H9 (cell line): ENCODE measurements at regions not wholly inside any gene's neighbourhood (a gene's known extent, or its start where the extent isn't known, plus 50 kb on each side); places are given as distances from the start of the nearest gene placed in this dataset.

ENCODE experiments used
- DNase-seq: peaks from one replicate; pipeline ENCODE4 v3.0.0-alpha.2; 2017
- H2AFZ ChIP-seq: one replicate; pipeline ENCODE4 v1.6.1; 2013; ENCODE audit warnings: mild to moderate bottlenecking, low read length, control low read depth, moderate library complexity
- H2AK5ac ChIP-seq: 2 replicates; pipeline ENCODE4 v1.6.1; 2013; ENCODE audit warnings: low read length, control low read depth, mixed read lengths; ENCODE audit not compliant: insufficient read length
- H2BK120ac ChIP-seq: one replicate; pipeline ENCODE4 v1.6.1; 2013; ENCODE audit warnings: low read depth, mild to moderate bottlenecking, low read length, control low read depth, inconsistent platforms; ENCODE audit not compliant: poor library complexity, severe bottlenecking
- H2BK12ac ChIP-seq: 2 replicates; pipeline ENCODE4 v1.6.1; 2013; ENCODE audit warnings: low read length, control low read depth, mixed read lengths, low read depth; ENCODE audit not compliant: insufficient read length
- H2BK15ac ChIP-seq: 2 replicates; pipeline ENCODE4 v1.6.1; 2013; ENCODE audit warnings: low read depth, low read length, control low read depth
- H2BK20ac ChIP-seq: one replicate; pipeline ENCODE4 v1.6.1; 2013; ENCODE audit warnings: low read depth, mild to moderate bottlenecking, low read length, control low read depth, inconsistent platforms; ENCODE audit not compliant: poor library complexity, severe bottlenecking
- H2BK5ac ChIP-seq: 2 replicates; pipeline ENCODE4 v1.6.1; 2013; ENCODE audit warnings: low read length, control low read depth, mixed read lengths; ENCODE audit not compliant: insufficient read length
- H3K14ac ChIP-seq: 2 replicates; pipeline ENCODE4 v1.6.1; 2013; ENCODE audit warnings: low read length, control low read depth; ENCODE audit not compliant: insufficient read depth
- H3K18ac ChIP-seq: 2 replicates; pipeline ENCODE4 v1.6.1; 2013; ENCODE audit warnings: low read depth, mild to moderate bottlenecking, mixed read lengths, low read length, control low read depth; ENCODE audit not compliant: insufficient read length
- H3K23ac ChIP-seq: 2 replicates; pipeline ENCODE4 v1.6.1; 2013; ENCODE audit warnings: low read length, control low read depth, mixed read lengths, low read depth; ENCODE audit not compliant: insufficient read length
- H3K23me2 ChIP-seq: 2 replicates; pipeline ENCODE4 v1.6.1; 2013; ENCODE audit warnings: low read depth, mild to moderate bottlenecking, mixed read lengths, low read length, control low read depth; ENCODE audit not compliant: insufficient read length, poor library complexity, severe bottlenecking
- H3K27ac ChIP-seq: 2 replicates; pipeline ENCODE4 v1.5.1; 2013; ENCODE audit warnings: low read length, control low read depth, mixed read lengths, low read depth; ENCODE audit not compliant: insufficient read length
- H3K27me3 ChIP-seq: 2 replicates; pipeline ENCODE4 v1.6.1; 2013; ENCODE audit warnings: low read length, control low read depth, inconsistent platforms; ENCODE audit not compliant: insufficient read depth
- H3K4ac ChIP-seq: 2 replicates; pipeline ENCODE4 v1.6.1; 2013; ENCODE audit warnings: low read depth, mild to moderate bottlenecking, control low read depth, inconsistent platforms, low read length, moderate library complexity
- H3K4me1 ChIP-seq: 2 replicates; pipeline ENCODE4 v1.6.1; 2013; ENCODE audit warnings: low read length, control low read depth, inconsistent platforms; ENCODE audit not compliant: insufficient read depth
- H3K4me2 ChIP-seq: 2 replicates; pipeline ENCODE4 v1.6.1; 2013; ENCODE audit warnings: low read length, control low read depth, mixed read lengths; ENCODE audit not compliant: insufficient read length, insufficient read depth
- H3K56ac ChIP-seq: 2 replicates; pipeline ENCODE4 v1.6.1; 2013; ENCODE audit warnings: low read depth, mild to moderate bottlenecking, mixed read lengths, low read length, control low read depth; ENCODE audit not compliant: insufficient read length
- H3K79me1 ChIP-seq: 2 replicates; pipeline ENCODE4 v1.6.1; 2013; ENCODE audit warnings: low read depth, mild to moderate bottlenecking, moderate library complexity, low read length, control low read depth, inconsistent platforms; ENCODE audit not compliant: insufficient read depth, poor library complexity, severe bottlenecking
- H3K79me2 ChIP-seq: 2 replicates; pipeline ENCODE4 v1.6.1; 2013; ENCODE audit warnings: low read length, control low read depth, inconsistent platforms; ENCODE audit not compliant: insufficient read depth
- H3K9ac ChIP-seq: 2 replicates; pipeline ENCODE4 v1.6.1; 2013; ENCODE audit warnings: low read length, control low read depth, mixed read lengths; ENCODE audit not compliant: insufficient read length; ENCODE audit errors: extremely low read depth
- H3K9me3 ChIP-seq: one replicate; pipeline ENCODE4 v1.6.1; 2013; ENCODE audit warnings: low read depth, low read length, inconsistent platforms; ENCODE audit not compliant: control insufficient read depth
- H3T11ph ChIP-seq: one replicate; pipeline ENCODE4 v1.6.1; 2013; ENCODE audit warnings: mild to moderate bottlenecking, low read length, control low read depth, inconsistent platforms
- H4K20me1 ChIP-seq: one replicate; pipeline ENCODE4 v1.6.1; 2013; ENCODE audit not compliant: control insufficient read depth, insufficient read length, insufficient read depth
- H4K5ac ChIP-seq: 2 replicates; pipeline ENCODE4 v1.6.1; 2013; ENCODE audit warnings: low read depth, mild to moderate bottlenecking, mixed read lengths, low read length, control low read depth; ENCODE audit not compliant: insufficient read length
- H4K8ac ChIP-seq: replicated peaks from 2 replicates; pipeline ENCODE4 v1.6.1; 2013; ENCODE audit warnings: low read length, control low read depth, mixed read lengths, low read depth; ENCODE audit not compliant: insufficient read length
- H4K91ac ChIP-seq: 2 replicates; pipeline ENCODE4 v1.6.1; 2013; ENCODE audit warnings: low read depth, mild to moderate bottlenecking, moderate library complexity, mixed read lengths, low read length, control low read depth; ENCODE audit not compliant: insufficient read length
- H3K27ac Mint-ChIP-seq, 3 experiments: 2 replicates in 2 of 3; 3 replicates in 1 of 3; pipeline ENCODE4 v1.8.0; 2020 to 2021; ENCODE audit warnings: mixed read lengths in 3 of 3, mild to moderate bottlenecking in 1 of 3, moderate library complexity in 1 of 3
- H3K27me3 Mint-ChIP-seq: 2 replicates; pipeline ENCODE4 v1.8.0; 2021; ENCODE audit warnings: low read depth, mild to moderate bottlenecking, moderate library complexity, mixed read lengths
- H3K36me3 Mint-ChIP-seq, 3 experiments: 2 replicates in 2 of 3; 3 replicates in 1 of 3; pipeline ENCODE4 v1.8.0; 2020 to 2021; ENCODE audit warnings: low read depth in 3 of 3, mixed read lengths in 3 of 3; ENCODE audit not compliant: insufficient read depth in 1 of 3
- H3K4me1 Mint-ChIP-seq, 2 experiments: 2 replicates each; pipeline ENCODE4 v1.8.0; 2020; ENCODE audit warnings: mixed read lengths in 2 of 2
- H3K4me3 Mint-ChIP-seq, 2 experiments: 2 replicates in 1 of 2; 3 replicates in 1 of 2; pipeline ENCODE4 v1.8.0; 2020 to 2021; ENCODE audit warnings: mild to moderate bottlenecking in 2 of 2, mixed read lengths in 2 of 2, moderate library complexity in 1 of 2
- H3K9me3 Mint-ChIP-seq, 2 experiments: 2 replicates in 1 of 2; 3 replicates in 1 of 2; pipeline ENCODE4 v1.8.0; 2020; ENCODE audit warnings: mild to moderate bottlenecking in 2 of 2, mixed read lengths in 2 of 2, moderate library complexity in 1 of 2
- CTCF ChIP-seq: fragments of 200-600 bp; sonication (generic); conservative IDR thresholded peaks from 3 replicates; pipeline ENCODE4 v1.8.0; 2021; ENCODE audit warnings: antibody characterized with exemption, mild to moderate bottlenecking
- WGBS: extraction: QIAGEN DNeasy Blood & Tissue Kit; methylation state at CpG from one replicate; pipeline ENCODE4 v1.1.7; 2013; ENCODE audit warnings: missing lambda C conversion rate, low lambda C conversion rate, mixed read lengths; ENCODE audit not compliant: insufficient read length; ENCODE audit errors: extremely low coverage; 5-methylcytosine and 5-hydroxymethylcytosine counted together

- Histone ChIP-seq H3K79me2 (no peaks in the 10 kb centered on the region), H2BK120ac (no peak overlapping the region), H4K5ac (no peak overlapping the region), H2BK15ac (no peak overlapping the region), H3K18ac (no peak overlapping the region), H2BK5ac (no peak overlapping the region), H3K9ac (no peak overlapping the region), H4K20me1 (no peaks in the 10 kb centered on the region), H2AK5ac (no peak overlapping the region), H3K4me2 (no peak overlapping the region), H3K79me1 (no peaks in the 10 kb centered on the region), H3K4ac (no peak overlapping the region), H3K4me1 (no peaks in the 10 kb centered on the region), H3K27ac (no peak overlapping the region), H3K56ac (no peak overlapping the region), H3K23me2 (no peaks in the 10 kb centered on the region), H2AFZ (no peak overlapping the region), H3K9me3 (no peaks in the 10 kb centered on the region), H3K14ac (no peak overlapping the region; the same call in 1 of the 2 replicates), H4K91ac (no peak overlapping the region), H4K8ac (no peak overlapping the region), H2BK20ac (no peak overlapping the region), H2BK12ac (no peak overlapping the region), H3T11ph (no peak overlapping the region), H3K23ac (no peak overlapping the region), H3K27me3 (no peaks in the 10 kb centered on the region)
- peaks cover 2% of the 10 kb centered on the region for H3K27me3 Mint-ChIP-seq
- H3K36me3 Mint-ChIP-seq = no peaks in the 10 kb centered on the region
- no peaks in the 10 kb centered on the region for H3K9me3 Mint-ChIP-seq
- no peak overlapping the region for H3K27ac Mint-ChIP-seq
- DNase-seq = no peak
- peaks cover 0 to 2% of the 10 kb centered on the region in 2 experiments; a peak in 2 of 4 replicates for H3K4me1 Mint-ChIP-seq
- no peak overlapping the region for H3K4me3 Mint-ChIP-seq
- TF ChIP-seq CTCF = no peak
- no CpG with 5 or more reads among the region's 9 CpGs for WGBS
Measured at GRCh38 chr19:30305346-30306060, 66.7 kb upstream of the ZNF536 start.
